ENCODE measurements at regions not wholly inside any gene's neighbourhood (a gene's known extent, or its start where the extent isn't known, plus 50 kb on each side); places are given as distances from the start of the nearest gene placed in this dataset.

GRCh38 chr12:111010061-111010460, 89.7 kb upstream of the MYL2 start:
- Mint-ChIP-seq H3K9me3 (ENCODE audit: unreplicated experiment) (peaks cover 22% of the 10 kb centered on the region), H3K4me3 (ENCODE audit: unreplicated experiment) (no peak overlapping the region), H3K36me3 (ENCODE audit: insufficient read depth, unreplicated experiment) (no peaks in the 10 kb centered on the region), H3K27ac (ENCODE audit: unreplicated experiment) (no peak overlapping the region), H3K4me1 (ENCODE audit: low read depth, unreplicated experiment) (no peaks in the 10 kb centered on the region), H3K27me3 (ENCODE audit: insufficient read depth, unreplicated experiment) (peaks cover 20% of the 10 kb centered on the region)
- Histone ChIP-seq H3K4me3 (ENCODE audit: low read depth, low read length) (no peak overlapping the region), H3K9me3 (peaks cover 4% of the 10 kb centered on the region; the same call in 1 of the 2 replicates), H3K27me3 (replicated peaks; ENCODE audit: control insufficient read depth, insufficient read depth, low read length) (peaks cover 1% of the 10 kb centered on the region; the same call in 1 of the 2 replicates), H3K36me3 (ENCODE audit: control insufficient read depth, insufficient read depth, low read length) (no peaks in the 10 kb centered on the region), H3K4me1 (no peaks in the 10 kb centered on the region)
- DNase-seq, result no peak
- POLR2A ChIA-PET, result no interaction called here
- intact Hi-C loops (cut with micrococcal nuclease; ENCODE audit: unreplicated experiment), result no loop called here
- TF ChIP-seq, protein P1, sequence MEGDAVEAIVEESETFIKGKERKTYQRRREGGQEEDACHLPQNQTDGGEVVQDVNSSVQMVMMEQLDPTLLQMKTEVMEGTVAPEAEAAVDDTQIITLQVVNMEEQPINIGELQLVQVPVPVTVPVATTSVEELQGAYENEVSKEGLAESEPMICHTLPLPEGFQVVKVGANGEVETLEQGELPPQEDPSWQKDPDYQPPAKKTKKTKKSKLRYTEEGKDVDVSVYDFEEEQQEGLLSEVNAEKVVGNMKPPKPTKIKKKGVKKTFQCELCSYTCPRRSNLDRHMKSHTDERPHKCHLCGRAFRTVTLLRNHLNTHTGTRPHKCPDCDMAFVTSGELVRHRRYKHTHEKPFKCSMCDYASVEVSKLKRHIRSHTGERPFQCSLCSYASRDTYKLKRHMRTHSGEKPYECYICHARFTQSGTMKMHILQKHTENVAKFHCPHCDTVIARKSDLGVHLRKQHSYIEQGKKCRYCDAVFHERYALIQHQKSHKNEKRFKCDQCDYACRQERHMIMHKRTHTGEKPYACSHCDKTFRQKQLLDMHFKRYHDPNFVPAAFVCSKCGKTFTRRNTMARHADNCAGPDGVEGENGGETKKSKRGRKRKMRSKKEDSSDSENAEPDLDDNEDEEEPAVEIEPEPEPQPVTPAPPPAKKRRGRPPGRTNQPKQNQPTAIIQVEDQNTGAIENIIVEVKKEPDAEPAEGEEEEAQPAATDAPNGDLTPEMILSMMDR (IDR thresholded peaks at IDR 0.05; ENCODE audit: insufficient read depth in 1 of 2, low read depth in 1 of 2, low read length in 1 of 2, severe bottlenecking in 1 of 2, unreplicated experiment in 1 of 2), result no peak
- no TSS peak for BruUV-seq (replicated peaks)
- CTCF ChIA-PET, result no interaction called here

DNA sequence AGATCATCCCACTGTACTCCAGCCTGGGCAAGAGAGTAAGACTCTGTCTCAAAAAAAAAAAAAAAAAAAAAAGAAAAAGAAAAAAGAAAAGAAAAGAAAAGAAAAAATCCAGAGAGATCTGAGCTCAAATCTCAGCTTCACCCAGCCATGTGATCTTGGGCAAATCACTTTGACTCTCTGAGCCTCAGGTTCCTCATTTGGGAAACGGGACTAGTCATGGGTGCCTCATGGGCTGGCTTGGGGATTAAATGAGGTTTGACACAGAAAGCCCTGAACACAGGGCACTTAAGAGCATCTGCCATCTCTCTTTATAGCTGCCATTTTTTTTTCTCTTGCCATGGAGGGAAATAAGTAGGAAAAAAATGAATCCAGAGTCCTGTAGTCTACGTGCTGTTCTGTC, 86.2 kb upstream of the MYL2 start:
- Histone ChIP-seq H3K36me3 (ENCODE audit: control insufficient read depth, insufficient read depth, low read length) (no peaks in the 10 kb centered on the region), H3K9me3 (peaks cover 4% of the 10 kb centered on the region; the same call in 1 of the 2 replicates), H3K27me3 (replicated peaks; ENCODE audit: control insufficient read depth, insufficient read depth, low read length) (no peaks in the 10 kb centered on the region), H3K4me3 (ENCODE audit: low read depth, low read length) (no peak overlapping the region), H3K4me1 (no peaks in the 10 kb centered on the region)
- Mint-ChIP-seq H3K36me3 (ENCODE audit: insufficient read depth, unreplicated experiment) (no peaks in the 10 kb centered on the region), H3K4me3 (ENCODE audit: unreplicated experiment) (no peak overlapping the region), H3K27ac (ENCODE audit: unreplicated experiment) (no peak overlapping the region), H3K27me3 (ENCODE audit: insufficient read depth, unreplicated experiment) (peaks cover 15% of the 10 kb centered on the region), H3K4me1 (ENCODE audit: low read depth, unreplicated experiment) (no peaks in the 10 kb centered on the region), H3K9me3 (ENCODE audit: unreplicated experiment) (peaks cover 8% of the 10 kb centered on the region)
- TF ChIP-seq, protein P1 (IDR thresholded peaks at IDR 0.05; ENCODE audit: insufficient read depth in 1 of 2, low read depth in 1 of 2, low read length in 1 of 2, severe bottlenecking in 1 of 2, unreplicated experiment in 1 of 2), result no peak
- no peak for DNase-seq
- ChIA-PET CTCF (interaction anchor here (0.6 kb wide), 1 partner anchor 194 kb away, joined by 4 read pairs; no protein-coding TSS in a partner anchor), POLR2A (no interaction called here)
- no TSS peak for BruUV-seq (replicated peaks)
- intact Hi-C loops (cut with micrococcal nuclease; ENCODE audit: unreplicated experiment), result no loop called here

- Mint-ChIP-seq H3K27ac (ENCODE audit: unreplicated experiment) (no peak overlapping the region), H3K36me3 (ENCODE audit: insufficient read depth, unreplicated experiment) (peaks cover 6% of the 10 kb centered on the region), H3K4me3 (ENCODE audit: unreplicated experiment) (no peak overlapping the region), H3K9me3 (ENCODE audit: unreplicated experiment) (no peaks in the 10 kb centered on the region), H3K27me3 (ENCODE audit: insufficient read depth, unreplicated experiment) (no peaks in the 10 kb centered on the region), H3K4me1 (ENCODE audit: low read depth, unreplicated experiment) (no peaks in the 10 kb centered on the region)
- no peak overlapping the region for H3K4me3 ChIP-seq (ENCODE audit: low read depth, low read length)
- BruUV-seq (replicated peaks), result no TSS peak
- TF ChIP-seq, protein P1 (IDR thresholded peaks at IDR 0.05; ENCODE audit: insufficient read depth in 1 of 2, low read depth in 1 of 2, low read length in 1 of 2, severe bottlenecking in 1 of 2, unreplicated experiment in 1 of 2), result no peak
- ChIA-PET POLR2A (no interaction called here), CTCF (no interaction called here)
- peaks cover 19% of the 10 kb centered on the region for H3K9me3 ChIP-seq
- no peak for DNase-seq
- no peaks in the 10 kb centered on the region for H3K27me3 ChIP-seq (replicated peaks; ENCODE audit: control insufficient read depth, insufficient read depth, low read length)
- intact Hi-C loops (cut with micrococcal nuclease; ENCODE audit: unreplicated experiment), result no loop called here
- H3K36me3 ChIP-seq (ENCODE audit: control insufficient read depth, insufficient read depth, low read length), result no peaks in the 10 kb centered on the region
- no peaks in the 10 kb centered on the region for H3K4me1 ChIP-seq
Observed at GRCh38 chr12:110998971-110999370, 78.6 kb upstream of the MYL2 start.

All from Caco-2 (cell line).